ENCODE measurements at regions not wholly inside any gene's neighbourhood (a gene's known extent, or its start where the extent isn't known, plus 50 kb on each side); places are given as distances from the start of the nearest gene placed in this dataset.
"Not testable (repeated sequence)": the region's sequence is repeated elsewhere in the genome, so short reads cannot be mapped to it uniquely, and the experiment has no call there.

GRCh38 chr15:34700891-34701427 is 53.8 kb downstream of the GJD2 start:
- DNase-seq = no peak

- no peak for DNase-seq
Measured at GRCh38 chr15:34699968-34700640, 54.7 kb downstream of the GJD2 start.

GRCh38 chr15:34696506-34696905 is 58.3 kb downstream of the GJD2 start:
- no peak for DNase-seq

GRCh38 chr15:34693053-34693744 is 61.6 kb downstream of the GJD2 start:
- no peak for DNase-seq

- DNase-seq = no peak
Measured at GRCh38 chr15:34691034-34691433, 63.8 kb downstream of the GJD2 start.

- DNase-seq = no peak
Measured at GRCh38 chr15:34688699-34689098, 66.1 kb downstream of the GJD2 start.

- no peak for DNase-seq
Measured at GRCh38 chr15:34684351-34684750, 70.4 kb downstream of the GJD2 start.

GRCh38 chr15:34682674-34683073 is 72.1 kb downstream of the GJD2 start:
- no peak for DNase-seq

- no peak for DNase-seq
Measured at GRCh38 chr15:34679291-34679690, 75.5 kb downstream of the GJD2 start.

GRCh38 chr15:34673241-34673640 is 81.6 kb downstream of the GJD2 start:
- no peak for DNase-seq

- no peak for DNase-seq
Measured at GRCh38 chr15:34665498-34666116, 82.2 kb upstream of the GOLGA8B start.

GRCh38 chr15:34664418-34664817 is 81.0 kb upstream of the GOLGA8B start:
- no peak for DNase-seq

GRCh38 chr15:34663101-34663500 is 79.7 kb upstream of the GOLGA8B start:
- DNase-seq = no peak

GRCh38 chr15:34659056-34659455 is 75.6 kb upstream of the GOLGA8B start:
- DNase-seq = no peak

GRCh38 chr15:34657469-34658127 is 74.1 kb upstream of the GOLGA8B start:
- DNase-seq = no peak

- DNase-seq = no peak
Measured at GRCh38 chr15:34656005-34656796, 72.8 kb upstream of the GOLGA8B start.

- DNase-seq = no peak
Measured at GRCh38 chr15:34655326-34655725, 71.9 kb upstream of the GOLGA8B start.

- DNase-seq = no peak
Measured at GRCh38 chr15:34654625-34655024, 71.2 kb upstream of the GOLGA8B start.

GRCh38 chr15:34653992-34654391 is 70.5 kb upstream of the GOLGA8B start:
- DNase-seq = no peak

GRCh38 chr15:34653326-34653725 is 69.9 kb upstream of the GOLGA8B start:
- DNase-seq = not testable (repeated sequence)

- no peak for DNase-seq
Measured at GRCh38 chr15:34652726-34653033, 69.2 kb upstream of the GOLGA8B start.

All from renal pelvis (tissue), 1 donor.